GM19240 (cell line): ENCODE measurements at regions not wholly inside any gene's neighbourhood (a gene's known extent, or its start where the extent isn't known, plus 50 kb on each side); places are given as distances from the start of the nearest gene placed in this dataset.
"Not testable (repeated sequence)": the region's sequence is repeated elsewhere in the genome, so short reads cannot be mapped to it uniquely, and the experiment has no call there.

Source experiments
- DNase-seq: peaks from one replicate; pipeline ENCODE4 v3.0.0; 2011; ENCODE audit warnings: low spot score; ENCODE audit not compliant: insufficient read length

GRCh38 chr10:114872519-114873087 is 51.0 kb downstream of the FHIP2A start:
- DNase-seq, result no peak

- DNase-seq, result no peak
Measured at GRCh38 chr10:114874827-114875411, 53.3 kb downstream of the FHIP2A start.

DNA sequence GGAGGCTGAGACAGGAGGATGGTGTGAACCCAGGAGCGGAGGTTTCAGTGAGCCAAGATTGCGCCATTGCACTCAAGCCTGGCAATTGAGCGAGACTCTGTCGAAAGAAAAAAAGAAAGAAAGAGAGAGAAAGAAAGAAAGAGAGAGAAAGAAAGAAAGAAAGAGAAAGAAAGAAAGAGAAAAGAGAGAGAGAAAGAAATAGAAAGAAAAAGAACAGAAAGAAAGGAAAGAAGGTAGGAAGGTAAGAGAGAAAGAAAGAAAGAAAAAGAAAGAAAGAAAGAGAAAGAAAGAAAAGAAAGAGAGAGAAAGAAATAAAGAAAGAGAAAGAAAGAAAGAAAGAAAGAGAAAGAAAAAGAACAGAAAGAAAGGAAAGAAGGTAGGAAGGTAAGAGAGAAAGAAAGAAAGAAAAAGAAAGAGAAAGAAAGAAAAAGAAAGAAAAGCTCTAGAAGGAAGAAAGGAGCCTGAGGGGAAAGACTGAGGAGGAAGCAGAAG is 54.1 kb downstream of the FHIP2A start:
- not testable (repeated sequence) for DNase-seq

GRCh38 chr10:114876169-114876568 is 54.6 kb downstream of the FHIP2A start:
- DNase-seq, result no peak

- peak; percentile 35 for DNase-seq
Measured at GRCh38 chr10:114876602-114877300, 55.2 kb downstream of the FHIP2A start.

DNA sequence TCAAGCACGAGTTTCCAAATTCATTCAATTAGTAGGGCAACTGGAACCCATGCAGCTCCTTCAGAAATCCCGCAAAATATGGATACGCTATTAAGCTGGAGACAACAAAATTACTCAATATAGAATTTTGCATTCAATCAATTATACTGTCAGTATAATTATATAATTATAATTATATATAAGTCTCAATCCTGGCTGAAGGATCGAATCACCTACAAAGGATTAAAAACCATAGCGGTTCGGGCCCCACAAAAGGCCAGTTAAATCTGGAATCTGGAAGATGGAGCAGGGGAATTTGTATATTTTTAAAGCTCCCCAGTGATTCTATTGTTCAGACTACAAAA is 55.7 kb downstream of the FHIP2A start:
- DNase-seq, result no peak

DNA sequence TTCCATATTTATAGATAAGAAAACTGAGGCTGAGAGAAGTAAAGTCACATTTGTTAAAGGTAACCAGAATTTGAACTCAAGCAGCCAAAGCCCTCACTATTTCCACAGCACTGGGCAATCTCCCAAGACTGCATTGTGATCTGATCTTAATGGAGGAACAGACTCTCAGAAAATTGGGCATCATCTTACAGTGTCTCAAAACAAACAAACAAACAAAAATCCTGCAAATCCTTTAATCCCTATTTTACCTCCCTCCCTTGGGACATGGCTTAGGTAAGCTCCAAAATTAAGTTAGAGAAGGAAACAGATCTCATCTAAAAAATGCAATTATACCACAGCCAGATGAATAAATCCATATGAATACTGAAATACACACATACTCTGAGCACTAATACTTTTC is 57.5 kb downstream of the FHIP2A start:
- no peak for DNase-seq

- DNase-seq, result peak; percentile 31
Measured at GRCh38 chr10:114879541-114880158, 58.1 kb downstream of the FHIP2A start.

DNA sequence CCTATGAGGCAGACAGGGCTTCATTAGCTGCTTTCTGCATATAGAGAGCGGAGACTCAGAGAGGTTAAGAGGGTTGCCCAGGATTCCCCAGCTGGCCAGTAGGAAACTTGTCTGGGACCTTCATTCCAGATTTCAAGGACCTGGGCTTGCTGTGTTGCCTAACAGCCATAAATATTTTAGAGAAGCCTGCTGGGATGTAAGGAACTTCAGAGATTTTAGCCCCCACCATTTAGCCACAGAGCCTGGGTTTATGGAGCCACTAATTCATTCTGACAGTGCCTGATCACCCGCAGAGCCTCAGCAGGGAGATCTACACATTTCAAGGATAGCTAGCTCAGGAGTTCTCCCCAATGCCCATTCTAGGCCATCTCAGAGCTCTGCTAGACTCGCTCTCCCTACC is 56.6 kb upstream of the TRUB1 start:
- no peak for DNase-seq

- no peak for DNase-seq
Measured at GRCh38 chr10:114881901-114882300, 56.1 kb upstream of the TRUB1 start.

DNA sequence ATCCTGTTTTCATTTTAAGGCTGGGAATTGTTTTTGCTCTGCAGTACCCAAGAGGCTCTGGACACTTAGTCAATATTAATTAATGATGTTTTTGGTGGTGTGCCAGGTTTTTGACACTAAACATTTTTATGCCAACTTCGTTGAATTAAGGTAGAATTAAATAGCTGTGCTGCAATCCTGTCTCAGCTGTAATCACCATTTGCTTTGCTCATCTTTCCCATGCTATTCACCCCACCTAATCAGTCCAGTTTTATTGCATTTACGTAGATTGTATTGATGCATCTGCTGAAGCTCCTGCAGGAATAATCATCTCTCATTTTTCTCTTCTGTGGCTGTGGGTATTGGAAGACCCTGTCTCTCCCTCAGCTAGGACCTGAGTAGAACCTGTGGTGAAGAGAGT is 52.6 kb upstream of the TRUB1 start:
- no peak for DNase-seq
